ENCODE measurements at regions not wholly inside any gene's neighbourhood (a gene's known extent, or its start where the extent isn't known, plus 50 kb on each side); places are given as distances from the start of the nearest gene placed in this dataset.
A peak's percentile ranks its signal among the peaks of the same experiment; 100 is the strongest.

GRCh38 chr3:107065094-107065861 lies 312.0 kb upstream of the CCDC54 start:
- no peak for TF ChIP-seq CTCF (IDR thresholded peaks at IDR 0.05; ENCODE audit: low read depth, low read length)
- in situ Hi-C loops (cut with HindIII; ENCODE audit: low sequenced_read_pairs): no loop called here
- H3K4me3 ChIP-seq (ENCODE audit: low read depth, low read length): no peak overlapping the region
- peak; percentile 23 for DNase-seq (ENCODE audit: low read depth, low spot score)

- in situ Hi-C loops (cut with HindIII; ENCODE audit: low sequenced_read_pairs): no loop called here
- no peak for TF ChIP-seq CTCF (IDR thresholded peaks at IDR 0.05; ENCODE audit: low read depth, low read length)
- DNase-seq (ENCODE audit: low read depth, low spot score): no peak
- no peak overlapping the region for H3K4me3 ChIP-seq (ENCODE audit: low read depth, low read length)
These were observed 309.8 kb upstream of the CCDC54 start for GRCh38 chr3:107067421-107067820.

GRCh38 chr3:107068980-107069379 lies 308.3 kb upstream of the CCDC54 start:
- in situ Hi-C loops (cut with HindIII; ENCODE audit: low sequenced_read_pairs): no loop called here
- no peak overlapping the region for H3K4me3 ChIP-seq (ENCODE audit: low read depth, low read length)
- TF ChIP-seq CTCF (IDR thresholded peaks at IDR 0.05; ENCODE audit: low read depth, low read length): no peak
- DNase-seq (ENCODE audit: low read depth, low spot score): peak; percentile 82

- DNase-seq (ENCODE audit: low read depth, low spot score): no peak
- no peak overlapping the region for H3K4me3 ChIP-seq (ENCODE audit: low read depth, low read length)
- in situ Hi-C loops (cut with HindIII; ENCODE audit: low sequenced_read_pairs): no loop called here
- TF ChIP-seq CTCF (IDR thresholded peaks at IDR 0.05; ENCODE audit: low read depth, low read length): no peak
These were observed 300.3 kb upstream of the CCDC54 start for GRCh38 chr3:107076946-107077345.

- in situ Hi-C loops (cut with HindIII; ENCODE audit: low sequenced_read_pairs): no loop called here
- DNase-seq (ENCODE audit: low read depth, low spot score): peak; percentile 6
- no peak for TF ChIP-seq CTCF (IDR thresholded peaks at IDR 0.05; ENCODE audit: low read depth, low read length)
- no peak overlapping the region for H3K4me3 ChIP-seq (ENCODE audit: low read depth, low read length)
These were observed 299.8 kb upstream of the CCDC54 start for GRCh38 chr3:107077391-107077790.

- in situ Hi-C loops (cut with HindIII; ENCODE audit: low sequenced_read_pairs): no loop called here
- TF ChIP-seq CTCF (IDR thresholded peaks at IDR 0.05; ENCODE audit: low read depth, low read length): no peak
- no peak for DNase-seq (ENCODE audit: low read depth, low spot score)
- H3K4me3 ChIP-seq (ENCODE audit: low read depth, low read length): no peak overlapping the region
These were observed 294.7 kb upstream of the CCDC54 start for GRCh38 chr3:107082527-107082926.
